ENCODE measurements at regions not wholly inside any gene's neighbourhood (a gene's known extent, or its start where the extent isn't known, plus 50 kb on each side); places are given as distances from the start of the nearest gene placed in this dataset.

DNA sequence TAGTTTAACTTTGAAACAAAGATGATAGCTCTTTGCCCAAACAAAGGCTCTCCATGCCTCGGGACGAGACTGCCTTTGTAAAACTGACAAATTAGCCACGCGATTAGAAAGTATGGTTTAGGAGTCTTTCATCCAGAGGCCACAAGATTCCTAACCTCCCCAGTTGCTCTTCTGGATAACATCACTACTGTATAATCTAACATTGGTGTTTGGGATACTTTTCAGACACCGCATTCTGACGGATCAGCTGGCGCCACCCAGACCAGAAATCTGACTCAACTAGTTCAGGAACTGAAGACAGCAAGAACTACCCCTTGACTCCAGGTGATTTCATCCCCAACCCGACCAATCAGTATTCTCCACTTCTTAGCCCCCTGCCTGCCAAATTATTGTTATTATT is 98.1 kb upstream of the TEX13D start:
- ATAC-seq (no peak), DNase-seq (no peak)
- no peaks in the 10 kb centered on the region for H3K27me3 ChIP-seq
- WGBS, 4 donors, result 55 to 75% (median 59%) methylated on average over 8 of the region's 8 CpGs
- no peak for TF ChIP-seq POLR2A (IDR thresholded peaks at IDR 0.05)
- TF ChIP-seq, protein P1, sequence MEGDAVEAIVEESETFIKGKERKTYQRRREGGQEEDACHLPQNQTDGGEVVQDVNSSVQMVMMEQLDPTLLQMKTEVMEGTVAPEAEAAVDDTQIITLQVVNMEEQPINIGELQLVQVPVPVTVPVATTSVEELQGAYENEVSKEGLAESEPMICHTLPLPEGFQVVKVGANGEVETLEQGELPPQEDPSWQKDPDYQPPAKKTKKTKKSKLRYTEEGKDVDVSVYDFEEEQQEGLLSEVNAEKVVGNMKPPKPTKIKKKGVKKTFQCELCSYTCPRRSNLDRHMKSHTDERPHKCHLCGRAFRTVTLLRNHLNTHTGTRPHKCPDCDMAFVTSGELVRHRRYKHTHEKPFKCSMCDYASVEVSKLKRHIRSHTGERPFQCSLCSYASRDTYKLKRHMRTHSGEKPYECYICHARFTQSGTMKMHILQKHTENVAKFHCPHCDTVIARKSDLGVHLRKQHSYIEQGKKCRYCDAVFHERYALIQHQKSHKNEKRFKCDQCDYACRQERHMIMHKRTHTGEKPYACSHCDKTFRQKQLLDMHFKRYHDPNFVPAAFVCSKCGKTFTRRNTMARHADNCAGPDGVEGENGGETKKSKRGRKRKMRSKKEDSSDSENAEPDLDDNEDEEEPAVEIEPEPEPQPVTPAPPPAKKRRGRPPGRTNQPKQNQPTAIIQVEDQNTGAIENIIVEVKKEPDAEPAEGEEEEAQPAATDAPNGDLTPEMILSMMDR (IDR thresholded peaks at IDR 0.05), result no peak
- H3K4me1 ChIP-seq, result no peaks in the 10 kb centered on the region
- H3K9me3 ChIP-seq, result no peaks in the 10 kb centered on the region
- no peaks in the 10 kb centered on the region for H3K36me3 ChIP-seq
- no peak overlapping the region for H3K4me3 ChIP-seq
- intact Hi-C loops (cut with DNase I), result no loop called here
- H3K27ac ChIP-seq, result no peak overlapping the region

DNA sequence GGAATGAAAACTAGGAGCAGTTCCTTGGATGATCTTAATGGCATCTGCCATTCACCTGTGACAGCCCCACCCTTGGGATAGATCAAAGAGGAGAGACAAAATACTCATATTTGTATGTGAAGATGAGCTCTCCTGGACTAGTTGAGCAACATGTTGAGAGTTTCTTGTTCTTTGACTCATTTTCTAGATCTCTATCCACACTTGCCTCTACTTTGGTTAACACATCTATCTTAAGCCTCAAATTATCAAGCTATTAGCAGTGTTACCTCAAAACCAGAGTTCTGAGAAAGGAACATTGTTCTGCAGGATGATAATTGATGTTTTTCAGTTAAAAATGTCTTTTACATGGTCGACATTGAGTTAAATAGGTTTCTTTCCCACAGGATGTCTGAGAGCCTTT is 94.2 kb upstream of the TEX13D start:
- H3K27ac ChIP-seq, result no peak overlapping the region
- intact Hi-C loops (cut with DNase I), result no loop called here

DNA sequence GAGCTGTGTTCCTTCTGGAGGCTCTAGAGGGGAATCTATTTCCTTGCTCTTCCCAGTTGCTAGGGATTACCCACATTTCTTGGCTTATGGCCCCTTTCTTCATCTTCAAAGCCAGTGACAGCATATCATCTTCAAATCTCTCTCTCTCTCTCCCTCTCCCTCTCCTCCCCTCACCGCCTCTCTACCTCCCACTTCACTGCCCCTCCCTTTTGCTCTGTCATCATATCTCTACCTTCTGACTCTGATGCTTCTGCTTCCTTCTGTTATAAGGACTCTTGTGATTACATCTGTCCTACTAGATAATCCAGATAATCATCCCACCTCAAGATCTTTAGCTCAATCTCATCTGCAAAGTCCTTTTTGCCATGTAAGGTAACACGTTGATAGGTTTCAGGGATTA is 93.1 kb upstream of the TEX13D start:
- ATAC-seq (no peak), DNase-seq (no peak)
- Histone ChIP-seq H3K36me3 (no peaks in the 10 kb centered on the region), H3K9me3 (no peaks in the 10 kb centered on the region), H3K4me1 (no peaks in the 10 kb centered on the region), H3K27me3 (no peaks in the 10 kb centered on the region), H3K4me3 (no peak overlapping the region), H3K27ac (no peak overlapping the region)
- TF ChIP-seq, protein P1 (IDR thresholded peaks at IDR 0.05), result no peak
- 71 to 85% (median 80%) methylated on average over 2 of the region's 2 CpGs for WGBS, 4 donors
- intact Hi-C loops (cut with DNase I), result no loop called here

More for the DNA sequence above, 94.2 kb upstream of the TEX13D start:
- ATAC-seq (no peak), DNase-seq (no peak)
- Histone ChIP-seq H3K4me3 (no peak overlapping the region), H3K9me3 (no peaks in the 10 kb centered on the region), H3K27me3 (no peaks in the 10 kb centered on the region), H3K4me1 (no peaks in the 10 kb centered on the region), H3K36me3 (no peaks in the 10 kb centered on the region)
- WGBS, 4 donors, result 45 to 90% (median 65%) methylated on average over 1 of the region's 1 CpG
- TF ChIP-seq POLR2A (IDR thresholded peaks at IDR 0.05), result no peak
- TF ChIP-seq, protein P1 (IDR thresholded peaks at IDR 0.05), result no peak

DNA sequence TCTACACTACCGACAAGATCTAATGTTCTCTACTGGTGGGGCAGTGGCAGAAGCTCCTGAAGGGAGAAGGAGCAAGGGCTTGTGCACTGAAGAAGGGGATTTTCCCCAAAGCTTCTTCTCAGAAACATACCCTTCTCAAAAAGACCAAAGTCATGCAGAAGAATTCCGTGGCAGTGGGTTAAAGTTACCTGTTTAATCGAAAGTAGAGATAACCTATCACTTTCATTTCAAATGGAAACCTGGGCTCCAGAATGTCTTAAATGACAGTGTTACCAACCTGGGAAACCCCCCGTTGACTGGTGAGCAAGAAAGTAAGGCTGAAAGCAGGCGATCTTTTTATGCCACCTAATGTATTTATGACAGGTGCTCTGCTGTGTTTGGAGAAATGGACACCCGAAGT is 92.5 kb upstream of the TEX13D start:
- Histone ChIP-seq H3K9me3 (no peaks in the 10 kb centered on the region), H3K27ac (no peak overlapping the region), H3K27me3 (no peaks in the 10 kb centered on the region), H3K36me3 (no peaks in the 10 kb centered on the region), H3K4me3 (no peak overlapping the region), H3K4me1 (no peaks in the 10 kb centered on the region)
- 60 to 86% (median 68%) methylated on average over 6 of the region's 6 CpGs for whole genome bisulfite sequencing, 4 donors
- no peak for TF ChIP-seq POLR2A (IDR thresholded peaks at IDR 0.05)
- TF ChIP-seq, protein P1 (IDR thresholded peaks at IDR 0.05), result no peak
- ATAC-seq (no peak), DNase-seq (no peak)
- intact Hi-C loops (cut with DNase I), result no loop called here

All from heart left ventricle (tissue), 16 donors.